D721Med (cell line): ENCODE measurements at regions not wholly inside any gene's neighbourhood (a gene's known extent, or its start where the extent isn't known, plus 50 kb on each side); places are given as distances from the start of the nearest gene placed in this dataset.
"Not testable (repeated sequence)": the region's sequence is repeated elsewhere in the genome, so short reads cannot be mapped to it uniquely, and the experiment has no call there.

Experiments used
- DNase-seq: peaks from one replicate; pipeline ENCODE4 v3.0.0; 2011; ENCODE audit warnings: low spot score; ENCODE audit not compliant: insufficient read length
- FAIRE-seq: peaks from 2 replicates; lab custom pipeline; 2011; peaks lifted over from hg19 to GRCh38; lab: Jason Lieb, UNC
- TF ChIP-seq, protein P1 (sequence below): IDR thresholded peaks from 2 replicates; pipeline ENCODE4 v1.5.1; 2012; ENCODE audit warnings: mild to moderate bottlenecking, control low read depth; ENCODE audit not compliant: insufficient read depth; ENCODE audit errors: missing control alignments

DNA sequence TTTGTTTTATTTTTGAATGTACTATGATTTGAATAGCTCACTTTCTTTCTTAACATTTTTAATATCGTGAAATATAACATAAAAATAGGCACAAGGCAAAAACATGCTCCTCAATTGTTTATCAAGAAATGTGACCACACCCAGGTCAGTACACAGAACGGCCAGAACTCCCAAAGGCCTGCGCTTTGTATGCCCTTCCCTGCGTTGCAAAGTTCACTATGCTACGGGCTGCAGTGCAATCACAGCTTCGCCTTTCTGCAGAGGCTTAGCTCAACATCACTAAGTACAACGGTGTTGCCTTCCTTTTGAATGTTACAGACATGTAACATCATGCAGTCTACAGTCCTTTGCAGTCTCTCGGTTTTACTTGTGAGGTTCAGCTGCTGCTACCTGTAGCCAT lies 333.4 kb downstream of the THBS2 start:
- FAIRE-seq (no peak), DNase-seq (no peak)
- TF ChIP-seq, protein P1, sequence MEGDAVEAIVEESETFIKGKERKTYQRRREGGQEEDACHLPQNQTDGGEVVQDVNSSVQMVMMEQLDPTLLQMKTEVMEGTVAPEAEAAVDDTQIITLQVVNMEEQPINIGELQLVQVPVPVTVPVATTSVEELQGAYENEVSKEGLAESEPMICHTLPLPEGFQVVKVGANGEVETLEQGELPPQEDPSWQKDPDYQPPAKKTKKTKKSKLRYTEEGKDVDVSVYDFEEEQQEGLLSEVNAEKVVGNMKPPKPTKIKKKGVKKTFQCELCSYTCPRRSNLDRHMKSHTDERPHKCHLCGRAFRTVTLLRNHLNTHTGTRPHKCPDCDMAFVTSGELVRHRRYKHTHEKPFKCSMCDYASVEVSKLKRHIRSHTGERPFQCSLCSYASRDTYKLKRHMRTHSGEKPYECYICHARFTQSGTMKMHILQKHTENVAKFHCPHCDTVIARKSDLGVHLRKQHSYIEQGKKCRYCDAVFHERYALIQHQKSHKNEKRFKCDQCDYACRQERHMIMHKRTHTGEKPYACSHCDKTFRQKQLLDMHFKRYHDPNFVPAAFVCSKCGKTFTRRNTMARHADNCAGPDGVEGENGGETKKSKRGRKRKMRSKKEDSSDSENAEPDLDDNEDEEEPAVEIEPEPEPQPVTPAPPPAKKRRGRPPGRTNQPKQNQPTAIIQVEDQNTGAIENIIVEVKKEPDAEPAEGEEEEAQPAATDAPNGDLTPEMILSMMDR: no peak

DNA sequence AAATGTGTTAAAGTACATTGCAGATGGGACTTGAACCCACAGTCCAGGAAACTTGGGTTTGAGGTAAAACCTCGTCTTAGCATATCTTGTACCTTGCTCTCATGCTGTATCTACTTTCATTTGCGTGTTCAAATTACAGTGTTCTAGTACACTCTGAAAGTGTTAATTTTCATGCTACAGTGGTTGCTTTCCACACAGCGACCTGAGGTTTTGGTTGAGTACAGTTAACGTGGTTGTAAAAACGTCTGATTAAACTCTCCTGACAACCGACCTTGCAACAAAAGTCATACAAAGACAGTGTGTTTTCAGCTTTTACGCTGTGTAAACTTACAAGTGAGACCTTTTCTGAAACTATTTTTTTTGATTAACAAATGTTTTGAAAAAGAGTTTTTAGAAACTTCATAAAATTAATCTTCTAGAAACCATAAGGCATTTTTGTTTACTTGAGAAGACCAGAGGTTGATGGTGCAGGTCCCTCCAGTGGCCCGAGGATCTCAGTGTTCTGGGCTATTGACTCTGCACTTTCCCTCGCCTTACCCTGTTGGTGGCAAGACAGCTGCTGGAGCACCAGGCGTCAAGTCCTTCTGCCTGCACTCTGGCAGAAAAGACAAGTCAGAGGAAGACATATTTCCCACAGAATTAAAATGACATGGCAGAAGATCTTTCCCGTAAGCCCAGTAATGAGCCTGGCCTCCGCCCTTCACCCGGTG lies 334.0 kb downstream of the THBS2 start:
- FAIRE-seq (no peak), DNase-seq (no peak)
- TF ChIP-seq, protein P1: no peak

DNA sequence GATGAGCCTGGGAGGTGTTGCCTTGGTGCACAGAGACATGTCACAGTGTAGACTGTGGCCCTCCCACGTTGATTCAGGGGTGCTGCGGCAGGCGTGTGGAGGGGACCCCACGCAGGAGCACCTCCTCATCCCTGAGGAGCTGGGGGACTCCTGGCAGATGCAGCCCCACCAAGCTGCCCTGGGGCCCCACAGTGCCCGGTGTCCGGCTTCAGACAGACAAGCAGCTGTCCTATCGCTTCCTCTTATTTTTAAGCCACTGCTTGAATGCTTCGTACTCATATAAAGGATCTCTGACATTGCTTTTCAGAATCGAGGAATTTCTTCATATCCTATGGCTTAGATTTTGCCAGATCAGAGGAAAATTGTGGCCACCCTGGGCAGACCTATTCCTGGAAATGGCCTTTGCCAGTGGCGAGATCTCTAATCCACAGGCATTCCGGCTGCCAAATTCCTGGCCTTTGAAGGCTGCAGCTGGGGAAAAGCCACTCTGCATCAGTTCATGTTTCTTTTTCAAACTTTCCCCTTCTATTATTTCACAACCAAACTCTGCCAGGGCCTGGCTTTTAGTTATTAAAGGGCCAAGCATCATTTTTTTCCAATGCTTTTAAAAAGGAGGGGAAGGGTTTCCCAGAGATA lies 337.0 kb downstream of the THBS2 start:
- DNase-seq (no peak), FAIRE-seq (no peak)
- TF ChIP-seq, protein P1: no peak

DNA sequence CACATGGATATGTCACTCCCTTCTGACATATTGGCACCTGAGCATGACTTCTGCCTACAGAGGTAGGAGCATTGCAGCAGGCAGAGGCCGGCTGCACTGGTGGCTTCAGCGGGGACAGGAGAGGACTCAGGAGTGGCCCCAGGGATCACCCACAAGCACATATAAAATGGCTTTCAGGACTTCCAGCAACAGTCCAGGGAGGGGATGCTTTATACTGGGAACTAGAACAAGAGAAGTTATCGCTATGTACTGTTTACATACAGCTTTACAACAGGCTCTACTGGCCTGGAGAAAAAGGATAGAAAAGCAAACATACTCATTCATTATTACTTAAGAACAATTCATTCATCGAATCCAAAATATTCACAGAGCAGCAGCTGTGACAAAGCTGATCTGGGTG lies 337.8 kb downstream of the THBS2 start:
- DNase-seq (no peak), FAIRE-seq (no peak)
- TF ChIP-seq, protein P1: no peak

DNA sequence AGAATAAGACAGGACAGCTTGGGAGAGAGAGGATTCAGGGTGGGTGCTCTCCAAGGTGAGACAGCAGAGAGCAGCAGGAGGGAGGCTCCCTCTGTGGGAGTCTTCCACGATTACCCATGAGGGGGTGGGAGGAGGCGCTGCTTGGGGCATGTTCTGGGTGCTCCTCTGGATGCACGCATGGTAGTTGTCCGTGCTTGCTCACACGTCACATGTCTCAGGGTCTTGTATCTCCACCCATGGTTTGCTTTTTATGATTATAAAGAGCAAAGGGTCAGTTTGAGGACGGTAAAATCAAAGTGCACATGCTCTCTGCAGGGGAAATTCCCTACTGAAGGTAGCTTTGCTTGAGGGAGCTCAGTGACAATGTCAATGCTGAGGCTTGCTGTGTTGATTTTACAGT lies 338.4 kb downstream of the THBS2 start:
- DNase-seq (no peak), FAIRE-seq (no peak)
- TF ChIP-seq, protein P1: no peak

DNA sequence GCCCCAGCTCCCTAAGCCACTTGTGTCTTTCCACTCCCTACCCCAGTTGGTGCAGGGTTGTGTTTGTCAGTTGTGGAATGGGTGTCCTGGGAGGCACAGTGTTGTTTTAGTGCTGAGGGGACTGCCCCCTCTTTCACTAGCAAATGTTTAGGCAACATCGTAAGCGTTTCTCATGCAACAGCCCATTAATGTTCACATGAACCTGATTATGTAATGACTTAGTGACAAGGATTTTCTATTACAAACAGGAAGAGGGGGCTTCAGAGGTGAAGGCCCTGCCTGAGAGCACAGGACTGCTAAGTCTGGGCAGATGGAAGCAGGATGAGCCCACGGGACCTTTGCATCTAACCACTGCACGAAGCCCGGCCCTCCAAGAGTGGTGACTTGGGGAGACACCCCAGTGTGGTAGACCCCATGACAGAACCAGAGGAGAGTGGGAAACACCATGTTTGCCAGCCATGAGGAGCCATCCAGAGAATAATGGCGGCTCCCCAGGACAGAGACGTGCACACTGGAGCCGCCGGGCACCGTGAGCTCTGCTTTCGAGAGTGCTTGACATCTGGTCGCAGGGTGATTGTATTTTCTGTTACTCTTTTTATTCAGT lies 339.7 kb downstream of the THBS2 start:
- TF ChIP-seq, protein P1: no peak
- DNase-seq (no peak), FAIRE-seq (no peak)

DNA sequence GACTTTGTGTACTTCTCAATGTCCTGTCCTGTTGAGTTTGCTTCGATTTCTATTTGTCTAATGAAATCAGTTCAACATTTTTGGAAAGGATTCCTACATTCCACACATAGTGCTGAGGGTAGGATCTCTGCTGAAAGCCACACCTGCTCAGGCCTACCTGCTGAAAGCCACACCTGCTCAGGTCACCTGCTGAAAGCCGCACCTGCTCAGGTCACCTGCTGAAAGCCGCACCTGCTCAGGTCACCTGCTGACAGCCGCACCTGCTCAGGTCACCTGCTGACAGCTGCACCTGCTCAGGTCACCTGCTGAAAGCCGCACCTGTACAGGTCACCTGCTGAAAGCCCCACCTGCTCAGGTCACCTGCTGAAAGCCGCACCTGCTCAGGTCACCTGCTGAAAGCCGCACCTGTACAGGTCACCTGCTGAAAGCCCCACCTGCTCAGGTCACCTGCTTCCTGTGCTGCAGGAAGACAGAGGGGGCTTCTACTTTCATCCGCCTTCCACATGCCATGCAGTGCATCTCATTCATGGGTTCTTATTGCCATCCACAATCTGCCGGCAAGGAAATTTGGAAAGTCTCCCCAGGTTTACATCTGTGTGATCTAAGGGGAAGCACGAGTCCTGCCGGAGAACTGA lies 340.3 kb downstream of the THBS2 start:
- FAIRE-seq, DNase-seq: not testable (repeated sequence)
